Neural cell (in vitro differentiated cells): ENCODE measurements at regions not wholly inside any gene's neighbourhood (a gene's known extent, or its start where the extent isn't known, plus 50 kb on each side); places are given as distances from the start of the nearest gene placed in this dataset.

Experiments
- H2AFZ ChIP-seq: fragments of 200-600, 300-800 bp; sonication (generic), shearing (Covaris generic); 2 replicates; pipeline ENCODE4 v1.6.0; 2014; ENCODE audit warnings: low read depth, mild to moderate bottlenecking, antibody characterized with exemption, low read length, moderate library complexity
- H3F3A ChIP-seq: fragments of 200-600 bp; shearing (Covaris generic); 2 replicates; pipeline ENCODE4 v1.6.1; 2016; ENCODE audit warnings: mild to moderate bottlenecking, moderate library complexity, mixed read lengths, antibody characterized with exemption, low read length; ENCODE audit not compliant: insufficient read depth, poor library complexity, severe bottlenecking
- H3K27ac ChIP-seq: fragments of 200-600, 300-800 bp; sonication (generic), shearing (Covaris generic); 2 replicates; pipeline ENCODE4 v1.5.1; 2014; ENCODE audit warnings: mild to moderate bottlenecking, low read length, moderate library complexity
- H3K27me3 ChIP-seq: fragments of 300-800, 200-600 bp; sonication (generic), shearing (Covaris generic); 2 replicates; pipeline ENCODE4 v1.6.0; 2014; ENCODE audit warnings: mild to moderate bottlenecking, low read depth, low read length, moderate library complexity; ENCODE audit not compliant: insufficient read depth
- H3K36me3 ChIP-seq: fragments of 300-800, 200-600 bp; sonication (generic), shearing (Covaris generic); 2 replicates; pipeline ENCODE4 v1.5.1; 2014; ENCODE audit warnings: mild to moderate bottlenecking, antibody characterized with exemption, low read length, moderate library complexity; ENCODE audit not compliant: insufficient read depth
- H3K4me2 ChIP-seq: fragments of 300-800, 200-600 bp; sonication (generic), shearing (Covaris generic); 2 replicates; pipeline ENCODE4 v1.6.0; 2014; ENCODE audit warnings: mild to moderate bottlenecking, low read length
- H3K4me3 ChIP-seq: fragments of 300-800, 200-600 bp; sonication (generic), shearing (Covaris generic); 2 replicates; pipeline ENCODE4 v1.5.1; 2014; ENCODE audit warnings: mild to moderate bottlenecking, low read length, moderate library complexity
- H3K79me2 ChIP-seq: fragments of 200-600 bp; shearing (Covaris generic); replicated peaks from 2 replicates; pipeline ENCODE4 v1.6.0; 2014; ENCODE audit warnings: mild to moderate bottlenecking, low read length, moderate library complexity; ENCODE audit not compliant: insufficient read depth
- H3K9ac ChIP-seq: fragments of 300-800, 200-600 bp; sonication (generic), shearing (Covaris generic); 2 replicates; pipeline ENCODE4 v1.6.1; 2016; ENCODE audit warnings: mild to moderate bottlenecking, low read length, mixed read lengths
- H3K9me2 ChIP-seq: fragments of 200-600 bp; shearing (Covaris generic); 2 replicates; pipeline ENCODE4 v1.6.1; 2016; ENCODE audit warnings: mild to moderate bottlenecking, low read length, mixed read lengths; ENCODE audit not compliant: insufficient read depth
- H3K9me3 ChIP-seq: fragments of 200-600, 300-800 bp; sonication (generic), shearing (Covaris generic); 2 replicates; pipeline ENCODE4 v1.6.1; 2016; ENCODE audit warnings: mild to moderate bottlenecking, mixed run types, low read length, moderate library complexity, mixed read lengths
- H4K20me1 ChIP-seq: fragments of 200-600 bp; shearing (Covaris generic); 2 replicates; pipeline ENCODE4 v1.6.1; 2016; ENCODE audit warnings: mild to moderate bottlenecking, mixed run types; ENCODE audit not compliant: insufficient read depth
- EP300 ChIP-seq: fragments of 450-650 bp; conservative IDR thresholded peaks from 2 replicates; pipeline ENCODE4 v1.6.1; 2014; ENCODE audit warnings: antibody characterized with exemption, mild to moderate bottlenecking, moderate library complexity; ENCODE audit not compliant: poor library complexity, severe bottlenecking
- EZH2 ChIP-seq: fragments of 200-600, 300-800 bp; shearing (Covaris generic), sonication (generic); IDR thresholded peaks from 2 replicates; pipeline ENCODE4 v1.6.1; 2014; ENCODE audit warnings: antibody characterized with exemption, low read length, borderline replicate concordance, mild to moderate bottlenecking; ENCODE audit not compliant: insufficient read depth, poor library complexity, severe bottlenecking
- MXI1 ChIP-seq: fragments of 450-650 bp; conservative IDR thresholded peaks from 2 replicates; pipeline ENCODE4 v1.6.1; 2014; ENCODE audit warnings: antibody characterized with exemption, mild to moderate bottlenecking; ENCODE audit not compliant: poor library complexity, severe bottlenecking
- POLR2AphosphoS5 ChIP-seq: IDR thresholded peaks from 2 replicates; pipeline ENCODE4 v1.6.1; 2012
- RAD21 ChIP-seq: fragments of 450-650 bp; conservative IDR thresholded peaks from 2 replicates; pipeline ENCODE4 v1.6.1; 2014; ENCODE audit warnings: antibody characterized with exemption, mild to moderate bottlenecking, moderate library complexity
- SMC3 ChIP-seq: fragments of 450-650 bp; conservative IDR thresholded peaks from 2 replicates; pipeline ENCODE4 v1.6.1; 2014; ENCODE audit warnings: antibody characterized with exemption, mild to moderate bottlenecking, moderate library complexity; ENCODE audit not compliant: poor library complexity
- TAF1 ChIP-seq: IDR thresholded peaks from 2 replicates; pipeline ENCODE4 v1.6.1; 2012; ENCODE audit warnings: low read depth
- TF ChIP-seq, protein P1 (sequence below): fragments of 450-650 bp; IDR thresholded peaks from 2 replicates; pipeline ENCODE4 v1.5.1; 2014; ENCODE audit warnings: antibody characterized with exemption, mild to moderate bottlenecking, moderate library complexity; ENCODE audit not compliant: poor library complexity, severe bottlenecking
- TF ChIP-seq, protein P2 (sequence below): IDR thresholded peaks from 2 replicates; pipeline ENCODE4 v1.6.1; 2012; ENCODE audit warnings: borderline replicate concordance

DNA sequence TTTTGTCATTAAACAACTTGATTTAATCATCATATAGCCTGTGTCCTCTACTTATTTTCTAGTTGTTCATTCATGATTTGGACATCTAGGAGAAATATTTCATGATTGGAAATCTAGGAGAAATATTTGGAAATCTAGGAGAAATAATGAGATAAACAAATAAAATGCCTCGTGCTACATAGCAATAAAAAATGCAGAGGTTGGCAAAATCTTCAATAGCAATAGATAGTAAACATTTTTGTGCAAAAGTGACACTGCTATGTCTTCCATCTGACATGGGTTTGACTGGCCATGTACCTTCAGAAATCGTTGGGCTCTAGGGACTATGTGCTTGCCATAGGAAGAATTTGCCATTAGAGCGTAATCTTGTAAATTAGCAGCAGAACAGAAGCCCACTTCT lies 1304.5 kb upstream of the ZEB2 start:
- H3K9me3 ChIP-seq = no peaks in the 10 kb centered on the region
- no peaks in the 10 kb centered on the region for H3K36me3 ChIP-seq
- H3K79me2 ChIP-seq = no peaks in the 10 kb centered on the region
- H3K9ac ChIP-seq = no peak overlapping the region
- no peaks in the 10 kb centered on the region for H3K9me2 ChIP-seq
- H3K27ac ChIP-seq = no peak overlapping the region
- H2AFZ ChIP-seq = no peak overlapping the region
- H3F3A ChIP-seq = no peaks in the 10 kb centered on the region
- H3K4me3 ChIP-seq = no peak overlapping the region
- H3K4me2 ChIP-seq = no peak overlapping the region
- H4K20me1 ChIP-seq = no peaks in the 10 kb centered on the region
- H3K27me3 ChIP-seq = no peaks in the 10 kb centered on the region
- no peak for TF ChIP-seq EZH2
- TF ChIP-seq TAF1 = no peak
- TF ChIP-seq EP300 = no peak
- TF ChIP-seq, protein P1, sequence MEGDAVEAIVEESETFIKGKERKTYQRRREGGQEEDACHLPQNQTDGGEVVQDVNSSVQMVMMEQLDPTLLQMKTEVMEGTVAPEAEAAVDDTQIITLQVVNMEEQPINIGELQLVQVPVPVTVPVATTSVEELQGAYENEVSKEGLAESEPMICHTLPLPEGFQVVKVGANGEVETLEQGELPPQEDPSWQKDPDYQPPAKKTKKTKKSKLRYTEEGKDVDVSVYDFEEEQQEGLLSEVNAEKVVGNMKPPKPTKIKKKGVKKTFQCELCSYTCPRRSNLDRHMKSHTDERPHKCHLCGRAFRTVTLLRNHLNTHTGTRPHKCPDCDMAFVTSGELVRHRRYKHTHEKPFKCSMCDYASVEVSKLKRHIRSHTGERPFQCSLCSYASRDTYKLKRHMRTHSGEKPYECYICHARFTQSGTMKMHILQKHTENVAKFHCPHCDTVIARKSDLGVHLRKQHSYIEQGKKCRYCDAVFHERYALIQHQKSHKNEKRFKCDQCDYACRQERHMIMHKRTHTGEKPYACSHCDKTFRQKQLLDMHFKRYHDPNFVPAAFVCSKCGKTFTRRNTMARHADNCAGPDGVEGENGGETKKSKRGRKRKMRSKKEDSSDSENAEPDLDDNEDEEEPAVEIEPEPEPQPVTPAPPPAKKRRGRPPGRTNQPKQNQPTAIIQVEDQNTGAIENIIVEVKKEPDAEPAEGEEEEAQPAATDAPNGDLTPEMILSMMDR = no peak
- TF ChIP-seq SMC3 = no peak
- TF ChIP-seq RAD21 = no peak
- TF ChIP-seq POLR2AphosphoS5 = no peak
- TF ChIP-seq MXI1 = no peak
- TF ChIP-seq, protein P2, sequence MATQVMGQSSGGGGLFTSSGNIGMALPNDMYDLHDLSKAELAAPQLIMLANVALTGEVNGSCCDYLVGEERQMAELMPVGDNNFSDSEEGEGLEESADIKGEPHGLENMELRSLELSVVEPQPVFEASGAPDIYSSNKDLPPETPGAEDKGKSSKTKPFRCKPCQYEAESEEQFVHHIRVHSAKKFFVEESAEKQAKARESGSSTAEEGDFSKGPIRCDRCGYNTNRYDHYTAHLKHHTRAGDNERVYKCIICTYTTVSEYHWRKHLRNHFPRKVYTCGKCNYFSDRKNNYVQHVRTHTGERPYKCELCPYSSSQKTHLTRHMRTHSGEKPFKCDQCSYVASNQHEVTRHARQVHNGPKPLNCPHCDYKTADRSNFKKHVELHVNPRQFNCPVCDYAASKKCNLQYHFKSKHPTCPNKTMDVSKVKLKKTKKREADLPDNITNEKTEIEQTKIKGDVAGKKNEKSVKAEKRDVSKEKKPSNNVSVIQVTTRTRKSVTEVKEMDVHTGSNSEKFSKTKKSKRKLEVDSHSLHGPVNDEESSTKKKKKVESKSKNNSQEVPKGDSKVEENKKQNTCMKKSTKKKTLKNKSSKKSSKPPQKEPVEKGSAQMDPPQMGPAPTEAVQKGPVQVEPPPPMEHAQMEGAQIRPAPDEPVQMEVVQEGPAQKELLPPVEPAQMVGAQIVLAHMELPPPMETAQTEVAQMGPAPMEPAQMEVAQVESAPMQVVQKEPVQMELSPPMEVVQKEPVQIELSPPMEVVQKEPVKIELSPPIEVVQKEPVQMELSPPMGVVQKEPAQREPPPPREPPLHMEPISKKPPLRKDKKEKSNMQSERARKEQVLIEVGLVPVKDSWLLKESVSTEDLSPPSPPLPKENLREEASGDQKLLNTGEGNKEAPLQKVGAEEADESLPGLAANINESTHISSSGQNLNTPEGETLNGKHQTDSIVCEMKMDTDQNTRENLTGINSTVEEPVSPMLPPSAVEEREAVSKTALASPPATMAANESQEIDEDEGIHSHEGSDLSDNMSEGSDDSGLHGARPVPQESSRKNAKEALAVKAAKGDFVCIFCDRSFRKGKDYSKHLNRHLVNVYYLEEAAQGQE = no peak

DNA sequence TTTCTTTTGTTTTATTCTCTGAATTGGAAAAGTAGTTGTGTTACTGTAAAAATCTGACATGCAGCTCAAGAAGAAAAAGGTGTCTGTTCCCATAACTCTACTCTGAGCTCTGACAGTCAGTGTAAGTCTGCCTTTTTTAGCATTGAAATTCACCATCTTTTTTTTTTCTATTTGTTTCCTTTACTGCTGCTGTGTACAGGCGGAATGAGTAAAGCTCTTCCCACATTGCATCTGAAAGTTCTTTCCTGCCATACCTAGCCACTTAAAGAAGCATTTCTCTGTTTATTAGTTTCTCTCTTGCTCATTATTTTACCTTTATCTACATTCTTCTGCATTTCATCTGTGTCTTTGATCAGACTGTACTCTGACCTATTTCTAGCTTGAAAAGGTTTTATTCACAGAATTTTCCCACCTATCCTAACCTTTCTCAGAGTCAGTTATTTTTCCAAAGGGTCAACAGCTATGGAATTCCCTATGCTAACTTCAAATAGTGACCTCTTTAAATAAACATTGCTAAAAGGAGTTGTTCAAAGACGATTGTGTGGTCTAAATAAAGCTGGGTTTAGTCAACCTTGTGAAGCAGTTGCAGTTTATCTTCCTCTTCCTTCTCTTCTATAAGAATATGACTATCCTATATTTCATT lies 1303.1 kb upstream of the ZEB2 start:
- Histone ChIP-seq H4K20me1 (no peaks in the 10 kb centered on the region), H3K27ac (no peak overlapping the region), H3K9me3 (no peaks in the 10 kb centered on the region), H3F3A (no peaks in the 10 kb centered on the region), H2AFZ (no peak overlapping the region), H3K4me2 (no peak overlapping the region), H3K4me3 (no peak overlapping the region), H3K27me3 (no peaks in the 10 kb centered on the region), H3K9me2 (no peaks in the 10 kb centered on the region), H3K9ac (no peak overlapping the region), H3K79me2 (no peaks in the 10 kb centered on the region), H3K36me3 (no peaks in the 10 kb centered on the region)
- TF ChIP-seq RAD21 = no peak
- no peak for TF ChIP-seq TAF1

DNA sequence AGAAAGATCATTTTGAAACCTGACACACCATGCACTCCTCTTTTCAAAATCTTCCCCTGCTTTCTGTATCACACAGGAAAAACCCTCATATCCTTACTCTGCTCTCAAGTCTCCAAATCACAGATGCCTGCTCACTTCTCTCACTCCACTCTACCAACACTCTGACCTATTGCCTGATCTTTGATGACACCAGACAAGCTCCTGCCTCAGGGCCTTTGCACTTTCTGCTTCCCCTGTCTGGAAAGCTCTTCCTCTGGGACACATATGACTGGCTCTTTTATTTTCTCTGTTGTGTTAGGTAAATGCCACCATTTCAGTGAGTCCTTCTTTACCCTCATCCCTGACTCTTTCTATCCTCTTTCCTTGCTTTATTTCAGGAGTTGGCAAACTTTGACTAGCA lies 1300.7 kb upstream of the ZEB2 start:
- no peaks in the 10 kb centered on the region for H3K79me2 ChIP-seq
- no peaks in the 10 kb centered on the region for H3F3A ChIP-seq
- no peak for TF ChIP-seq SMC3
- TF ChIP-seq, protein P1 = no peak
- H3K27me3 ChIP-seq = no peaks in the 10 kb centered on the region
- H2AFZ ChIP-seq = no peak overlapping the region
- no peak overlapping the region for H3K4me2 ChIP-seq
- no peaks in the 10 kb centered on the region for H4K20me1 ChIP-seq
- H3K9me2 ChIP-seq = no peaks in the 10 kb centered on the region
- H3K4me3 ChIP-seq = no peak overlapping the region
- no peak overlapping the region for H3K27ac ChIP-seq
- H3K9me3 ChIP-seq = no peaks in the 10 kb centered on the region
- no peaks in the 10 kb centered on the region for H3K36me3 ChIP-seq
- H3K9ac ChIP-seq = no peak overlapping the region
